Neural progenitor cell (in vitro differentiated cells): ENCODE measurements at regions not wholly inside any gene's neighbourhood (a gene's known extent, or its start where the extent isn't known, plus 50 kb on each side); places are given as distances from the start of the nearest gene placed in this dataset.

Source experiments
- DNase-seq: peaks from one replicate; pipeline ENCODE4 v3.0.0-alpha.2; 2016; ENCODE audit warnings: low spot score
- H2AFZ ChIP-seq: fragments of 200-600 bp; sonication (generic); replicated peaks from 2 replicates; pipeline ENCODE4 v1.6.1; 2016; ENCODE audit warnings: antibody characterized with exemption
- H3F3A ChIP-seq: fragments of 200-600 bp; sonication (generic); 2 replicates; pipeline ENCODE4 v1.6.1; 2016; ENCODE audit warnings: antibody characterized with exemption, low read depth
- H3K27ac ChIP-seq: fragments of 200-600 bp; sonication (generic); 2 replicates; pipeline ENCODE4 v1.5.1; 2016; ENCODE audit warnings: mild to moderate bottlenecking
- H3K27me3 ChIP-seq: fragments of 200-600 bp; sonication (generic); 2 replicates; pipeline ENCODE4 v1.6.1; 2016; ENCODE audit warnings: mild to moderate bottlenecking, moderate library complexity
- H3K36me3 ChIP-seq: fragments of 200-600 bp; sonication (generic); 2 replicates; pipeline ENCODE4 v1.5.1; 2016
- H3K4me1 ChIP-seq: fragments of 200-600 bp; sonication (generic); 2 replicates; pipeline ENCODE4 v1.6.1; 2016; ENCODE audit warnings: mixed run types
- H3K4me2 ChIP-seq: fragments of 200-600 bp; sonication (generic); 2 replicates; pipeline ENCODE4 v1.6.1; 2016
- H3K4me3 ChIP-seq: fragments of 200-600 bp; sonication (generic); 2 replicates; pipeline ENCODE4 v1.5.1; 2016
- H3K79me2 ChIP-seq: fragments of 200-600 bp; sonication (generic); 2 replicates; pipeline ENCODE4 v1.6.1; 2016; ENCODE audit warnings: low read depth
- H3K9ac ChIP-seq: fragments of 200-600 bp; sonication (generic); 2 replicates; pipeline ENCODE4 v1.6.1; 2016
- H3K9me3 ChIP-seq: fragments of 200-600 bp; sonication (generic); 2 replicates; pipeline ENCODE4 v1.5.1; 2016; ENCODE audit warnings: low read depth
- H4K20me1 ChIP-seq: fragments of 200-600 bp; sonication (generic); 2 replicates; pipeline ENCODE4 v1.6.1; 2016; ENCODE audit warnings: low read depth
- H3K27ac Mint-ChIP-seq: 3 replicates; pipeline ENCODE4 v1.8.0; 2021; ENCODE audit warnings: mixed read lengths
- H3K27me3 Mint-ChIP-seq: 2 replicates; pipeline ENCODE4 v1.8.0; 2022; ENCODE audit warnings: low read depth, mild to moderate bottlenecking, inconsistent platforms, moderate library complexity, mixed read lengths; ENCODE audit not compliant: insufficient read depth
- H3K36me3 Mint-ChIP-seq: 3 replicates; pipeline ENCODE4 v1.8.0; 2021; ENCODE audit warnings: mixed read lengths
- H3K4me1 Mint-ChIP-seq: 3 replicates; pipeline ENCODE4 v1.8.0; 2021; ENCODE audit warnings: mixed read lengths
- H3K4me3 Mint-ChIP-seq: 3 replicates; pipeline ENCODE4 v1.8.0; 2021; ENCODE audit warnings: mild to moderate bottlenecking, moderate library complexity, mixed read lengths
- H3K9me3 Mint-ChIP-seq: 3 replicates; pipeline ENCODE4 v1.8.0; 2020; ENCODE audit warnings: mixed read lengths
- CTCF ChIP-seq: fragments of 200-600 bp; sonication (generic); IDR thresholded peaks from 2 replicates; pipeline ENCODE4 v1.5.1; 2017; ENCODE audit warnings: antibody characterized with exemption, mild to moderate bottlenecking
- EZH2 ChIP-seq: fragments of 200-600 bp; sonication (generic); IDR thresholded peaks from 2 replicates; pipeline ENCODE4 v1.6.1; 2017; ENCODE audit warnings: antibody characterized with exemption, mild to moderate bottlenecking, moderate library complexity
- EZH2phosphoT487 ChIP-seq: fragments of 200-600 bp; sonication (generic); IDR thresholded peaks from 2 replicates; pipeline ENCODE4 v1.6.1; 2017; ENCODE audit warnings: antibody characterized with exemption

GRCh38 chr5:35303152-35303551 is 72.9 kb upstream of the PRLR start:
- no peaks in the 10 kb centered on the region for H4K20me1 ChIP-seq
- peaks cover 2% of the 10 kb centered on the region for H3K27me3 Mint-ChIP-seq
- H2AFZ ChIP-seq = no peak overlapping the region
- H3K27ac Mint-ChIP-seq = no peak overlapping the region
- H3K4me1 Mint-ChIP-seq = no peaks in the 10 kb centered on the region
- H3K36me3 Mint-ChIP-seq = no peaks in the 10 kb centered on the region
- H3K9ac ChIP-seq = no peak overlapping the region
- H3K4me3 Mint-ChIP-seq = no peak overlapping the region
- TF ChIP-seq EZH2 (no peak), EZH2phosphoT487 (no peak), CTCF (no peak)
- DNase-seq = no peak
- H3K4me2 ChIP-seq = no peak overlapping the region
- H3K9me3 ChIP-seq = no peaks in the 10 kb centered on the region
- H3K36me3 ChIP-seq = no peaks in the 10 kb centered on the region
- H3K4me1 ChIP-seq = no peaks in the 10 kb centered on the region
- no peaks in the 10 kb centered on the region for H3K27me3 ChIP-seq
- H3F3A ChIP-seq = no peaks in the 10 kb centered on the region
- no peak overlapping the region for H3K27ac ChIP-seq
- no peak overlapping the region for H3K4me3 ChIP-seq
- no peaks in the 10 kb centered on the region for H3K79me2 ChIP-seq
- H3K9me3 Mint-ChIP-seq = no peaks in the 10 kb centered on the region

- Mint-ChIP-seq H3K27me3 (peaks cover 2% of the 10 kb centered on the region), H3K27ac (no peak overlapping the region), H3K9me3 (no peaks in the 10 kb centered on the region), H3K36me3 (no peaks in the 10 kb centered on the region), H3K4me1 (no peaks in the 10 kb centered on the region), H3K4me3 (no peak overlapping the region)
- H3K9me3 ChIP-seq = no peaks in the 10 kb centered on the region
- DNase-seq = no peak
- no peaks in the 10 kb centered on the region for H3K36me3 ChIP-seq
- no peak overlapping the region for H3K4me3 ChIP-seq
- TF ChIP-seq CTCF = no peak
- TF ChIP-seq EZH2 = no peak
- TF ChIP-seq EZH2phosphoT487 = no peak
- no peaks in the 10 kb centered on the region for H3K79me2 ChIP-seq
- H3K9ac ChIP-seq = no peak overlapping the region
- no peaks in the 10 kb centered on the region for H3K4me1 ChIP-seq
- H2AFZ ChIP-seq = no peak overlapping the region
- H3K27me3 ChIP-seq = no peaks in the 10 kb centered on the region
- no peaks in the 10 kb centered on the region for H3F3A ChIP-seq
- no peak overlapping the region for H3K4me2 ChIP-seq
- no peaks in the 10 kb centered on the region for H4K20me1 ChIP-seq
- no peak overlapping the region for H3K27ac ChIP-seq
These were observed 72.3 kb upstream of the PRLR start for GRCh38 chr5:35302544-35302943.

- Histone ChIP-seq H3K4me2 (no peak overlapping the region), H3K27ac (no peak overlapping the region), H3K36me3 (no peaks in the 10 kb centered on the region), H3K4me1 (peaks cover 3% of the 10 kb centered on the region), H3F3A (no peaks in the 10 kb centered on the region), H3K79me2 (no peaks in the 10 kb centered on the region), H2AFZ (no peak overlapping the region), H3K9ac (no peak overlapping the region), H3K4me3 (no peak overlapping the region), H3K9me3 (no peaks in the 10 kb centered on the region), H4K20me1 (no peaks in the 10 kb centered on the region), H3K27me3 (no peaks in the 10 kb centered on the region)
- no peak for TF ChIP-seq EZH2
- TF ChIP-seq EZH2phosphoT487 = no peak
- Mint-ChIP-seq H3K4me3 (no peak overlapping the region), H3K4me1 (peaks cover 5% of the 10 kb centered on the region), H3K27ac (no peak overlapping the region), H3K27me3 (peaks cover 2% of the 10 kb centered on the region), H3K9me3 (peaks cover 6% of the 10 kb centered on the region), H3K36me3 (no peaks in the 10 kb centered on the region)
- DNase-seq = no peak
These were observed 67.5 kb upstream of the PRLR start for GRCh38 chr5:35297755-35298154.

GRCh38 chr5:35294976-35295375 is 64.7 kb upstream of the PRLR start:
- Mint-ChIP-seq H3K4me1 (peaks cover 5% of the 10 kb centered on the region), H3K27ac (no peak overlapping the region), H3K9me3 (peaks cover 8% of the 10 kb centered on the region), H3K4me3 (no peak overlapping the region), H3K36me3 (no peaks in the 10 kb centered on the region), H3K27me3 (no peaks in the 10 kb centered on the region)
- H3K36me3 ChIP-seq = no peaks in the 10 kb centered on the region
- H3K4me1 ChIP-seq = peaks cover 3% of the 10 kb centered on the region
- no peak overlapping the region for H3K9ac ChIP-seq
- no peaks in the 10 kb centered on the region for H3F3A ChIP-seq
- no peaks in the 10 kb centered on the region for H4K20me1 ChIP-seq
- H3K4me3 ChIP-seq = no peak overlapping the region
- TF ChIP-seq CTCF = no peak
- TF ChIP-seq EZH2phosphoT487 = no peak
- TF ChIP-seq EZH2 = no peak
- peak; percentile 8 for DNase-seq
- H3K9me3 ChIP-seq = no peaks in the 10 kb centered on the region
- H3K4me2 ChIP-seq = no peak overlapping the region
- H3K79me2 ChIP-seq = no peaks in the 10 kb centered on the region
- no peak overlapping the region for H3K27ac ChIP-seq
- no peak overlapping the region for H2AFZ ChIP-seq
- H3K27me3 ChIP-seq = no peaks in the 10 kb centered on the region
